Panc1 (cell line): ENCODE measurements at regions not wholly inside any gene's neighbourhood (a gene's known extent, or its start where the extent isn't known, plus 50 kb on each side); places are given as distances from the start of the nearest gene placed in this dataset.

Experiments used
- ATAC-seq: fragments of 200-7000 bp; cut with Tn5 transposase; 2 replicates; pipeline ENCODE4 v1.9.1; 2020; ENCODE audit warnings: mild to moderate bottlenecking, moderate library complexity
- BruUV-seq: library from RNA; stranded (reverse); fragments of 400-500 nt; replicated peaks from 2 replicates; lab custom pipeline; 2021; lab: Mats Ljungman, UMichigan
- CTCF ChIA-PET: fragments of 300-600 bp; sonication (Branson Sonifier 250); formaldehyde crosslinking; loops from one replicate; lab custom pipeline; 2022; ENCODE audit warnings: antibody characterized with exemption; lab: Charles Lee
- POLR2A ChIA-PET: fragments of 300-600 bp; sonication (Branson Sonifier 250); formaldehyde crosslinking; loops from one replicate; lab custom pipeline; 2022; ENCODE audit warnings: antibody characterized with exemption; lab: Charles Lee
- DNase-seq: peaks from one replicate; pipeline ENCODE4 v3.0.0-alpha.2; 2010; ENCODE audit warnings: low read depth, low spot score
- H3K27ac ChIP-seq: 2 replicates; pipeline ENCODE4 v1.5.1; 2011; ENCODE audit warnings: mild to moderate bottlenecking, low read length, inconsistent platforms
- H3K27me3 ChIP-seq: fragments of 200-500 bp; sonication (Bioruptor generic); 2 replicates; pipeline ENCODE4 v1.6.0; 2014; ENCODE audit warnings: low read length, inconsistent platforms; ENCODE audit not compliant: control insufficient read depth, insufficient read depth
- H3K36me3 ChIP-seq: fragments of 200-500 bp; sonication (Bioruptor generic); 2 replicates; pipeline ENCODE4 v1.5.1; 2014; ENCODE audit warnings: inconsistent platforms, mild to moderate bottlenecking, low read length, moderate library complexity; ENCODE audit not compliant: control insufficient read depth, insufficient read depth
- H3K4me1 ChIP-seq: 2 replicates; pipeline ENCODE4 v1.5.1; 2011; ENCODE audit warnings: inconsistent platforms, mild to moderate bottlenecking, low read length, moderate library complexity; ENCODE audit not compliant: control insufficient read depth, insufficient read depth
- H3K4me3 ChIP-seq, 2 experiments: 2 replicates each; pipeline ENCODE4 v1.5.1; 2011 to 2012; ENCODE audit warnings: low read depth in 2 of 2, low read length in 2 of 2, mild to moderate bottlenecking in 2 of 2, inconsistent platforms in 1 of 2, moderate library complexity in 1 of 2
- H3K9me3 ChIP-seq: fragments of 200-500 bp; sonication (Bioruptor generic); 2 replicates; pipeline ENCODE4 v1.5.1; 2014; ENCODE audit warnings: low read depth, mild to moderate bottlenecking, inconsistent platforms, low read length, moderate library complexity; ENCODE audit not compliant: control insufficient read depth, insufficient read depth
- POLR2AphosphoS5 ChIP-seq: IDR thresholded peaks from 2 replicates; pipeline ENCODE4 v1.6.1; 2012; ENCODE audit warnings: mild to moderate bottlenecking, low read depth, low read length, moderate library complexity
- SIN3A ChIP-seq: IDR thresholded peaks from 2 replicates; pipeline ENCODE4 v1.6.1; 2012; ENCODE audit warnings: low read depth, mild to moderate bottlenecking, low read length, moderate library complexity, borderline replicate concordance; ENCODE audit not compliant: insufficient read depth
- TCF7L2 ChIP-seq: IDR thresholded peaks from 2 replicates; pipeline ENCODE4 v1.6.1; 2011; ENCODE audit warnings: mild to moderate bottlenecking, low read depth, low read length, inconsistent platforms
- in situ Hi-C: cut with HindIII; loops from 2 replicates; pipeline ENCODE4 v1.10.0; 2016; ENCODE audit warnings: low sequenced_read_pairs, low pct_unique_long_range_greater_than_20kb
- intact Hi-C: fragments of 100-400 bp; cut with micrococcal nuclease; formaldehyde crosslinking; loops from one replicate; pipeline ENCODE4 v1.10.0; 2022; ENCODE audit not compliant: unreplicated experiment
- TF ChIP-seq, protein P1 (sequence below): fragments of 450-650 bp; IDR thresholded peaks from 2 replicates; pipeline ENCODE4 v1.5.1; 2017; ENCODE audit warnings: mild to moderate bottlenecking
- TF ChIP-seq, protein P2 (sequence below), 2 experiments: IDR thresholded peaks; 2 replicates each; pipeline ENCODE4 v1.6.1; 2011 to 2012; ENCODE audit warnings: low read depth in 2 of 2, control low read depth in 1 of 2, low read length in 1 of 2, mild to moderate bottlenecking in 1 of 2, moderate library complexity in 1 of 2; ENCODE audit not compliant: insufficient read depth in 1 of 2

DNA sequence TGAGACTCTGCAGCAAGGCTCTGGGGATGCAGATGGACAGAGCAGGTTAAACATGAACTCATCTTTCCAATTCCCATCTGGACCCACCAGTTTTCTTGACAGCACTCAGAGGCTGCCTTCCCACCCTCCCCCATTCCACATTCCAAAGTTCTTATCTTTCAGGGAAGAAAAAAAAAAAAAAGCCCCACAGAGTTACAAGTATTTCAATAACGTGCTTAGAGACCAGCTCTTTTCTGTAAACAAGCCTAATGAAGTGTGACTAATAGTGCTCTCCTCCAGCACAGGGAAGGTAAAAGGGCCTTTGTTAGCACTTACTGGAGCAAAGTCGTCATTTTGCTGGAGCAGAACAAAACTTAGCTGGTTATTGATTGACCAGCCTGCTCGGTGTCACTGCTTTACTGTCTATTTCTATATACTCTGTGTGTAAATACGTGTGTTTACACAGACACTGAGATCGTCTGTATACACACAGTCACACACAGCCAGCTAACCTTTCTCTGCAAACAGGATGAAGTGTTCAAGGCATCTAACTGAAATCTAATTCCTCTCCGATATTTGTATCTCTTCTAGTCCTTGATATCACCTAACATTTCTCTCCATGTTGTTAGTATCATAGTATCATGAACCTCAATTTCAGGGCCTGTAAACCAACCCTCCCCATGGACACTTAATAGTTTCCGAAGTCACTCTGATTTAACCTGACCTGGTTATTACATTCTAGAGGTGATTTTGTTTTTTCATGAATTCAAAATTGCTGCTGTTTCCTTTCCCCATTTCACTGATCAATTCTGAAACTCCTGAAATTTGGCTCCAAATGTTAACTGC lies 84.9 kb downstream of the ZNF608 start:
- intact Hi-C loops: no loop called here
- CTCF ChIA-PET: interaction anchor here (0.6 kb wide), 1 partner anchor 1173 kb away, joined by 3 read pairs; no protein-coding TSS in a partner anchor
- peak overlapping the region; percentile 100 for H3K27ac ChIP-seq

DNA sequence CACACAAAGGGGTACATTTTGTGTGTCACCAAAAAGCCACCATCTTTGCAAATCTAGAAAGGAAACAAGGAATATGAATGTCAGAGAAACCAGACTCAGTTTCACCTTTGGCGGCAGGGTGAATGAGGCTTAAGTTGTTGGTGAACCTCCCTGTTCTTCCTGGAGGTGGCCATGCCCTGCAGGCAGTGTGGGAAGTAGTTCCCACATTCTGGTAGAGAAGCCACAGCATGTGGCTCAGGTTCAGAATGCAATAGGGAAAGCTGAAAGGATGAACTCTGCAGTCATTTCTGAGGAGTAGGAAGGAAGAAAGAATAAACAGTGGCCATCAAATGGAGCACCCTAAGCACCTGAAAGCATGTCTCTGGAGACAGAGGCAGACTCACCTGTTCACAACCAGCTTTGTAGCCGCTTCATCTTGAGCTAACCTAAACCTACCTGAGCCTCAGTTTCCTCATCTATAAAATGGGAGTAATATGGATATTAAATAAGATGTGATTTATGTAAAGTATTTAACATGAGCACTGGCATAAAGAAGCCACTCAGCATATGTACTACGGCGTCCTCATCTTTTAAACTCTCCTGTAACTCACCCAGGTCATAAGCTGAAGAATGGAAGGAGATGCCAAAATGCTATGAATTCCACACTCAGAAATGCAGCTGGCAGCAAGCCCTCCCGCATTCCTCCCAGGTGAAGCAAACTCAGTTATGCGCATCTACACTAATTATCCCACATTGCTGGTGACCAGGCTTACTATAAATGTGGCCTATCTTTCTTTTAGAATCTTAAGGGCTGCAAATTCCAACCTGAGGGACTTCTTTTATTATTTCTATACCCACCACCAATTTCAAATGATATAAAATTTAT lies 86.0 kb downstream of the ZNF608 start:
- TF ChIP-seq SIN3A (0 out of 2 replicates have a peak, but pooled peaks have one; percentile 29), TCF7L2 (no peak), POLR2AphosphoS5 (no peak; the same call in 1 of the 2 replicates)
- TF ChIP-seq, protein P1, sequence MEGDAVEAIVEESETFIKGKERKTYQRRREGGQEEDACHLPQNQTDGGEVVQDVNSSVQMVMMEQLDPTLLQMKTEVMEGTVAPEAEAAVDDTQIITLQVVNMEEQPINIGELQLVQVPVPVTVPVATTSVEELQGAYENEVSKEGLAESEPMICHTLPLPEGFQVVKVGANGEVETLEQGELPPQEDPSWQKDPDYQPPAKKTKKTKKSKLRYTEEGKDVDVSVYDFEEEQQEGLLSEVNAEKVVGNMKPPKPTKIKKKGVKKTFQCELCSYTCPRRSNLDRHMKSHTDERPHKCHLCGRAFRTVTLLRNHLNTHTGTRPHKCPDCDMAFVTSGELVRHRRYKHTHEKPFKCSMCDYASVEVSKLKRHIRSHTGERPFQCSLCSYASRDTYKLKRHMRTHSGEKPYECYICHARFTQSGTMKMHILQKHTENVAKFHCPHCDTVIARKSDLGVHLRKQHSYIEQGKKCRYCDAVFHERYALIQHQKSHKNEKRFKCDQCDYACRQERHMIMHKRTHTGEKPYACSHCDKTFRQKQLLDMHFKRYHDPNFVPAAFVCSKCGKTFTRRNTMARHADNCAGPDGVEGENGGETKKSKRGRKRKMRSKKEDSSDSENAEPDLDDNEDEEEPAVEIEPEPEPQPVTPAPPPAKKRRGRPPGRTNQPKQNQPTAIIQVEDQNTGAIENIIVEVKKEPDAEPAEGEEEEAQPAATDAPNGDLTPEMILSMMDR: no peak
- Histone ChIP-seq H3K36me3 (no peaks in the 10 kb centered on the region), H3K4me3 (no peak overlapping the region), H3K27ac (peak overlapping the region; percentile 100), H3K9me3 (no peaks in the 10 kb centered on the region), H3K4me1 (peaks cover 99% of the 10 kb centered on the region), H3K27me3 (no peaks in the 10 kb centered on the region)
- CTCF ChIA-PET: interaction anchor here (0.7 kb wide), 1 partner anchor 751 kb away, joined by 6 read pairs; no protein-coding TSS in a partner anchor
- POLR2A ChIA-PET: interaction anchor here (0.6 to 0.7 kb wide), 3 partner anchors 9 to 656 kb away, joined by 3 to 8 read pairs (median 4); no protein-coding TSS in a partner anchor
- intact Hi-C loops (no loop called here), in situ Hi-C loops (no loop called here)
- TSS peak; percentile 16 for BruUV-seq
- DNase-seq (no peak), ATAC-seq (peak; percentile 20)

More for the DNA sequence above, 84.9 kb downstream of the ZNF608 start:
- DNase-seq (no peak), ATAC-seq (peak; percentile 80)
- in situ Hi-C loops: no loop called here
- Histone ChIP-seq H3K36me3 (no peaks in the 10 kb centered on the region), H3K4me1 (peaks cover 100% of the 10 kb centered on the region), H3K27me3 (no peaks in the 10 kb centered on the region), H3K9me3 (no peaks in the 10 kb centered on the region), H3K4me3 (peak overlapping the region in 1 of 2 experiments; percentile 21; a peak in 2 of 4 replicates)
- no TSS peak for BruUV-seq
- TF ChIP-seq, protein P2, sequence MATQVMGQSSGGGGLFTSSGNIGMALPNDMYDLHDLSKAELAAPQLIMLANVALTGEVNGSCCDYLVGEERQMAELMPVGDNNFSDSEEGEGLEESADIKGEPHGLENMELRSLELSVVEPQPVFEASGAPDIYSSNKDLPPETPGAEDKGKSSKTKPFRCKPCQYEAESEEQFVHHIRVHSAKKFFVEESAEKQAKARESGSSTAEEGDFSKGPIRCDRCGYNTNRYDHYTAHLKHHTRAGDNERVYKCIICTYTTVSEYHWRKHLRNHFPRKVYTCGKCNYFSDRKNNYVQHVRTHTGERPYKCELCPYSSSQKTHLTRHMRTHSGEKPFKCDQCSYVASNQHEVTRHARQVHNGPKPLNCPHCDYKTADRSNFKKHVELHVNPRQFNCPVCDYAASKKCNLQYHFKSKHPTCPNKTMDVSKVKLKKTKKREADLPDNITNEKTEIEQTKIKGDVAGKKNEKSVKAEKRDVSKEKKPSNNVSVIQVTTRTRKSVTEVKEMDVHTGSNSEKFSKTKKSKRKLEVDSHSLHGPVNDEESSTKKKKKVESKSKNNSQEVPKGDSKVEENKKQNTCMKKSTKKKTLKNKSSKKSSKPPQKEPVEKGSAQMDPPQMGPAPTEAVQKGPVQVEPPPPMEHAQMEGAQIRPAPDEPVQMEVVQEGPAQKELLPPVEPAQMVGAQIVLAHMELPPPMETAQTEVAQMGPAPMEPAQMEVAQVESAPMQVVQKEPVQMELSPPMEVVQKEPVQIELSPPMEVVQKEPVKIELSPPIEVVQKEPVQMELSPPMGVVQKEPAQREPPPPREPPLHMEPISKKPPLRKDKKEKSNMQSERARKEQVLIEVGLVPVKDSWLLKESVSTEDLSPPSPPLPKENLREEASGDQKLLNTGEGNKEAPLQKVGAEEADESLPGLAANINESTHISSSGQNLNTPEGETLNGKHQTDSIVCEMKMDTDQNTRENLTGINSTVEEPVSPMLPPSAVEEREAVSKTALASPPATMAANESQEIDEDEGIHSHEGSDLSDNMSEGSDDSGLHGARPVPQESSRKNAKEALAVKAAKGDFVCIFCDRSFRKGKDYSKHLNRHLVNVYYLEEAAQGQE (IDR thresholded peaks at IDR 0.05; ENCODE audit: insufficient read depth in 1 of 2, low read depth in 2 of 2, low read length in 1 of 2): no peak
- TF ChIP-seq TCF7L2 (peak; percentile 82), SIN3A (no peak), POLR2AphosphoS5 (peak; percentile 88)
- TF ChIP-seq, protein P1: no peak
- POLR2A ChIA-PET: interaction anchor here (0.6 to 0.7 kb wide), 2 partner anchors 10 to 1176 kb away, joined by 3 to 8 read pairs; no protein-coding TSS in a partner anchor
